NCI-H1417 treated with DMSO at 0.1 percent for 48 hours (cell line): ENCODE measurements at regions not wholly inside any gene's neighbourhood (a gene's known extent, or its start where the extent isn't known, plus 50 kb on each side); places are given as distances from the start of the nearest gene placed in this dataset.
"Not testable (repeated sequence)": the region's sequence is repeated elsewhere in the genome, so short reads cannot be mapped to it uniquely, and the experiment has no call there.

Experiments used
- DNase-seq: peaks from one replicate; lab custom pipeline; 2025; lab: John Stamatoyannopoulos, UW

DNA sequence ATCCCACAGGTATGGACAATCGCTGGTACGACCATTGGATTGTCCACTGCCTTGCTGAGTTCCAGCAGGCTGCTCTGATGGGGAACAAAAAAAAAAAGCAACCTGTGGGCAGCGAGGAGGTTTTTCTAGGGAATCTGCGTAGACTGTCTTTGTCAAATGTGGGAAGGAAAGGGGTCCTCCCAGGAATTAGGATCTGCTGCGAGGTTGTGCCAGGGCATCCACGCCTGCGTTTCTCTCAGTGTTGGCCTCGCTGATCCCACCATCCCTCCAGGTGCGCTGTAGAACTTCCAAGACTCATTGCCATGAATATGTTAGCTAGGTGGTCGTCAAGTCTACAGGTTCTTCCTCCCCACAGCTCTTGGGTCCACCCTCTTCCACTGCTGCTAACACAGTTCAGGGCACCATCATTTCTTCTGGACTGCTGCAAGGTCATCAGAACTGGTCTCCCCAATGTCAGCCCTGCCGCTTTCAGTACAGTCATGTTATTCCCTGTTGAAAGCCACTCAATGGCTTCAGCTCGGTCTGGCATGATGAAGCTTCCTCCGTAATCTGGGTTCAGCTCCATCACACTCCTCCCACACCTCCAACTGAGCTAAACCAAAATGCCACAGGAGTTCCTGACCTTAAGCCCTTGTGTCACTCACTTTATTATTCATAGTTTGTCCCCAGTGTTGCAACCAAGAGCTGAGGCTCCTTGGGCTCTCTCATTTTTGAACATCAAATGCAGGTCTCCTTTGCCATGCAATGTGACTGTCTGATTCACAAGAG is 79.5 kb upstream of the DMRT1 start:
- no peak for DNase-seq

DNA sequence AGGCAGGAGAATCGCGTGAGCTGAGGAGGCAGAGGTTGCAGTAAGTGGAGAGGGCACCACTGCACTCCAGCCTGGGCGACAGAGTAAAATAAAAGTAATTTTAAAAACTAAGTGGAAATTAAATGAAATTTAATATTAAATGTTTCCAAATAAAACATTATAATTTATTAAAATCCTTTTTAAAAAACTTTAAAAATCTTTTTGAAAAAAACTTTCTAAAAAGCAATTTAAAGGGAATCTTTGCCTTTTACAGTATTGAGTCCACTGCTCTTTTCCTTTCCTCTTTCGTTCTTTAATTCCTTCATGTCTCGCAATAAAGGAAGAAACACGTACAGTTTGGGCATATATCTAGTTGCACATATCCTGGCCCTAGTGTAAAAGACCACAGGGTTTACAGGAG is 77.8 kb upstream of the DMRT1 start:
- DNase-seq, result no peak

DNA sequence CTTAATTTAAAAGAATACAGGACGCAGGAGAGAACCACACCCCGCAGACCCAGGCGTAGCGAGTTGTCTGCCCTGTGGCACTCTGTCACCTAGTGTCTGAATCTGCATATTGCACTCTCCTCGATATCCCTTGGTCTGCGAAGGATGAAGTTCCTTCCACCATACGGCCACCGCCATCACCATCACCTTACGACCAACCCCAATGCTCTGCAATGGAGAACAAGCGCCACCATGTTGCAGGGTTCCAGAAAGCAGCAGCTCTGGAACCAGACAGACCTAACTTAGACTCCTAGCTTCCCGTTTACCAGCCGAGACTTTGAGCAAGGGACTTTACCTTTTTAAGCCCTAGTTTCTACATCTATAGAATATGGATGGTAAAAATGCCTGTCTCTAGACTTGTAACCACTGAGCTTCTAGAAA is 77.4 kb upstream of the DMRT1 start:
- DNase-seq, result peak; percentile 6

DNA sequence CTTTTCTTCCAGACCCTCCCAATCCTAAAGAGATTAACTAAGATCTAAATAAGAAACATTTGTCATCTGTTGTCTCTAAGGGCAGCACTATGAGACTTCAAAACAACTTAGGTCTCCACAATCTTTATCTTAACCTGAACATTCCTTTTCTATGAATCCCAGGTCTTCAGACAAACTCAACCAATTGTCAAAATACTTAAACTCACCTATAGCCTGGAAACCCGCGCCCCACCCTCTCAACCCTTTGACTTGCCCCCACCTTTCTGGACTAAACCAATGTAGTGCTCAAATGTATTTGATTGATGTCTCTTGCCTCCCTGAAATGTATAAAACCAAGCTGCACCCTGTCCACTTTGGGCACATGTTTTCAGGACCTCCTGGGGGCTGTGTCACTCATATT is 76.5 kb upstream of the DMRT1 start:
- DNase-seq, result no peak

DNA sequence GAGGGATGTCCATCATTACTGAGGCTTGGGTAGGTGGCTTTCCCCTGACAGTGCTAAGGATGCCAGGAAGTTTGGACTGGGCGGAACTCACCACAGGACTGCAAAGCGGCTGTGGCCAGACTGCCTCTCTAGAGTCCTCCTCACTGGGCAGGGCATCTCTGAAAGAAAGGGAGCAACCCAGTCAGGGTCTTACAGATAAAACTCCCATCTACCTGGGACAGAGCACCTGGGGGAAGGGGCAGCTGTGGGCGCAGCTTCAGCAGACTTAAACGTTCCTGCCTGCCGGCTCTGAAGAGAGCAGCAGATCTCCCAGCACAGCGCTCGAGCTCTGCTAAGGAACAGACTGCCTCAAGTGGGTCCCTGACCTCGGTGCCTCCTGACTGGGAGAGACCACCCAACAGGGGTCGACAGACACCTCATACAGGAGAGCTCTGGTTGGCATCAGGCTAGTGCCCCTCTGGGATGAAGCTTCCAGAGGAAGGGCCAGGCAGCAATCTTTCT is 74.4 kb upstream of the DMRT1 start:
- DNase-seq, result not testable (repeated sequence)

DNA sequence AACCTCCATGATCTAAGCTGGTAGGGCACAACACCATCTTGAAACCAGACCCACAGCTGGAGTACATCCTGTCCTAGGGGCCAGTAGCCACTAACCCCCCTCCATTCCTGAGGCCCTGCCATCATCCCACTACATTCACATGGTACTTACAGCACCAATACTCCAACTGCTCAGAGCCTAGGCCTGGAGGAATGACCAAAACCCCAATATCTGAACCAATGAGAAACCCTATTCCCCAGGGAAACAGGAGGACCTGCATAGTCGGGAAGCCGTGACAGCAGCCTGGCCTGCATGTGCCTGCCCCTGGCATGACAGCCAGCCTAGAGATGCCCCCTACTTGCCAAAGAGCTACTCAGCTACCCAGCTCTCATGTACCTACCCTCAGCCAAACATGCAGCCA is 65.4 kb upstream of the DMRT1 start:
- DNase-seq, result no peak

DNA sequence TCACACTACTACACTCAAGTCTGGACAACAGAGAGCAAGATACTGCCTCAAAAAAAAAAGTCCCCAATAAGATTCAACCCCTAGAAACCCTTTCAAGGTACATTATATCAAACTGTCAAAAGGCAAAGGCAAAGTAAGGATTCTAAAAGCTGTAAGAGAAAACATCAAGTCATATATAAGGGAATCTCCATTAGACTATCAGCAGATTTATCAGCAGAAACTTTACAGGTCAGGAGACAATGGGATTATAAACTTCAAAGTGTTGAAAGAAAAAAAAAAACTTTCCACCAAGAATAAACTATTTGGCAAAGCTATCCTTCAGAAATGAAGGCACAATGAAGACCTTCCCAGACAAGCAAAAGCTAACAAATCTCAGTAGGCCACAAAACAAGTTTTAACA is 63.5 kb upstream of the DMRT1 start:
- no peak for DNase-seq

DNA sequence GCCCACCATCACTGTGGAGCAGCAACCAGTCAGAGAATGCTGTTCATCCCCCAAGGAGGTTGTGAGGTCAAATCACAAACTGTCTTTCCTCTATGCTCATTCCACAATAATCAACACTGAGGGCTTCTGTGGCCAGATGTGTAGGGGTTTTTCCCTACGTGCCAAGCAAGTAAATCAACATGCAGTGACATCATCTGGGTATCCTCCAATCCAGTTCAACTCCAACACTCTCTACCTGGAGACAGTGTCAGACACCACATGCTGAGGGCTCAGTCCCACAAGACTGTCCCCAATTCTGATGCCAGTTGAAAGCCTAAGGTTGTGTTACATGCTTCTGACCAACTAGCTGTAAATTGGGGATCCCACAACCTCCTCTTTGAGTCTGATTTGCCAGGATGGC is 57.3 kb upstream of the DMRT1 start:
- no peak for DNase-seq

DNA sequence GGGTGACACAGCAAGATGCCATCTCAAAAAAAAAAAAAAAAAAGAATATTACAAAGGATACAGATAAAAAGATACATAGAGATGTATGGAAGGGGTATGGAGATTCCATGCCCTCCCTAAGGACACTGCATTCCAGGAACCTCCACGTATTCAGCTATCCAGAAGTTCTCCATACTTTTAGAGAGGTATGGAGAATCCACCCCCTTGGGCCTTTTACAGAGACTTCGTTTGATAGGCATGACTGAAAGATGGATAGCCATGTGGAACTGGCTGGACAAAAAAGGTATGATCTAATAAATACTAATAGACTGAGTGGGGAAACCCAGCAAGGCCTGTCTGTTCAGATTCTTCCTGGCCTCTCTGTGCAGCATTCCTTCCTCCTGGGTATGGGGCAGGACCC is 56.6 kb upstream of the DMRT1 start:
- DNase-seq, result no peak

DNA sequence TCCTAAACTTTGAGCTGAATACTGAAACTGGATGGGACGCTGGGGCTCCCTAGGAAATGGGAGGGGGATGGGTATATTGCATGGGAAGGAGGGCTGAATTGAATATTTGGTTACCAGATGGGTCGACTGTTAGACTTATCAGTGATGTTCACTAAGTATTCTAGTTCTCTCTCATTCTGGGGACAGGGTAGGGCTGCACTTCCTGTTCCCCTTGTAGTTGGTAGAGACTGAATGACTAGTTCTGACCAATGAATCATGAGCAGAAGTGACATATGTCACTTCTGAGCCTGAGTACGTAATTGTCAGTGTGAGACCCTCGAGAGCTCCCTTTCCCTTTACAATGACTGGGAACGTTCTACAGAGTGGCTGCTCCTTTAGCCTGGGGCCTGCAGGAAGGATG is 55.5 kb upstream of the DMRT1 start:
- no peak for DNase-seq

DNA sequence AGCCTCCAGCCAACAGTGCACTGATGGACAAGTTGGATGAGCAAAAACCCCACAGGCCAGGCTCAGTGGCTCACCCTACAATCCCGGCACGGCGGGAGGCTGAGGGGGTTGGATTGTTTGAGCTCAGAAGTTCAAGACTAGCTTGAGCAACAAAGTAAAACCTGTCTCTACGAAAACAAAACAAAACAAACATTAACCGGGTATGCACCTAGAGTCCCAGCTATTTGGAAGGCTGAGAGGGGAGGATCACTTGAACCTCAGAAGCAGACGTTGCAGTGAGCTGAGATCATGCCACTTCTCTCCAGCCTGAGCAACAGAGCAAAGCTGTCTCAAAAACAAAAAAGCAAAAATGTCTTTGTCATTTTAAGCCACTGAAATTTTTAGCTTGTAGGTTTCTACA is 55.1 kb upstream of the DMRT1 start:
- DNase-seq, result no peak

DNA sequence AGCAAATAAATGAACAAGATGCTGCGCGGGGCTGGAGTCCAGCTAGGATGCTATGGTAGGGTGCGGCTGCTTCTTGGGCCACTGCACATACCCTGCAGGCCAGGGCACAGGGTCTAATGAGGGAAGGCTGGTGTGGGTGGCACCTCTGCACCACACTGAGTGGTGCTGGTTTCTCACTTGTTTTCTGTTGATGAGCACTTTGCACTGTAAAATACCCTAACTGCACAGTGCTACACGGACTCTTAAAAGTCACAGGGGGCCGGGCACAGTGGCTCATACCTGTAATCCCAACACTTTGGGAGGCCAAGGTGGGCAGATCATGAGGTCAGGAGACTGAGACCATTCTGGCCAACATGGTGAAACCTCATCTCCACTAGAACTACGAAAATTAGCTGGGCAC is 52.7 kb upstream of the DMRT1 start:
- no peak for DNase-seq
